GM21515 (cell line): ENCODE measurements at regions not wholly inside any gene's neighbourhood (a gene's known extent, or its start where the extent isn't known, plus 50 kb on each side); places are given as distances from the start of the nearest gene placed in this dataset.

ENCODE experiments used
- ATAC-seq: cut with Tn5 transposase; IDR thresholded peaks from one replicate; pipeline ENCODE4 v1.9.1; 2021; ENCODE audit not compliant: unreplicated experiment

- no peak for ATAC-seq
Measured at GRCh38 chr4:111821342-111821741, 323.9 kb upstream of the FAM241A start.

- no peak for ATAC-seq
Measured at GRCh38 chr4:111836601-111837000, 308.7 kb upstream of the FAM241A start.

GRCh38 chr4:111837761-111838160 lies 307.5 kb upstream of the FAM241A start:
- ATAC-seq: no peak

DNA sequence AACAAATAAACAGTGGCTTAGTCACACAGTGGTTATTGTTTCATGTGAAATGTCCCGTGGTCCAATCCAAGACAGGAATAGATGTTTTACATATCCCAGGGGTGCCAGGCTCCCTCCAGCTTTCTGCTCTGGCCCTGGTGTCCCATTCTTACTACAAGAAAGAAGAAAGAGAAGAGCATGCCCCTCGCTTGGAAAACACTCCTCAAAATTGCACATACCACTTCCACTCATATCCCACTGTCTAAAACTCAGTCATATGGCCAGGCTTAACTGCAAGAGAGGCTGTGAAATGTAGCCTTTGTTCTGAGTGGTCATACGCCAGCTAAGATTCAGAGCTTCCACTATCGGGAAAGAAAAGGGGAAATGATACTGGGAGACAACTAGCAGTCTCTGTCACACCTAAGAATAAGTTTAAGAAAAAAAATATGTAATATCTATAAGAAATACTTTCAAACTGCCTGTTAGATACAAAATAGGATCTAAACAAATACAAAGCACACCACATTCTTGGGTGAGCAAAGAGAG lies 306.8 kb upstream of the FAM241A start:
- peak; percentile 70 for ATAC-seq

DNA sequence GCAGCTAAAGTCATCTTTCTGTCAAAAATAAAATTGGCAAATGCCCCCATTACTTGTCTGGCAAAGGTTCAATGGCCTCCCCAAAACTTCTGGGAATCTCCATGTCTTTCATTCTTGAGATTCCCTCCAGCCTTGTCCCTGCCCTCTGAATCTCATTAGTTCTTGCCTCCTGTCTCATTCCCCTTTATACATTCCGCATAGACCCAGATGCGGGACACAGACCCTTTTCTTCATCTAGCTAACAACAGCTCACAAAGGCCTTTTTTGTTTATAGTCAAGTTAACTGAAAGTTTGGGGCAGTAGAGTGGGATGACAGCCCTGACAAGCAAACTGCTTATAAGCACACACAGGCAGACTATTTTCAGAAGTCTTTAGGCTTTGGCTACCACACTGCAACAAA lies 306.1 kb upstream of the FAM241A start:
- no peak for ATAC-seq

GRCh38 chr4:111842336-111842735 lies 302.9 kb upstream of the FAM241A start:
- no peak for ATAC-seq

DNA sequence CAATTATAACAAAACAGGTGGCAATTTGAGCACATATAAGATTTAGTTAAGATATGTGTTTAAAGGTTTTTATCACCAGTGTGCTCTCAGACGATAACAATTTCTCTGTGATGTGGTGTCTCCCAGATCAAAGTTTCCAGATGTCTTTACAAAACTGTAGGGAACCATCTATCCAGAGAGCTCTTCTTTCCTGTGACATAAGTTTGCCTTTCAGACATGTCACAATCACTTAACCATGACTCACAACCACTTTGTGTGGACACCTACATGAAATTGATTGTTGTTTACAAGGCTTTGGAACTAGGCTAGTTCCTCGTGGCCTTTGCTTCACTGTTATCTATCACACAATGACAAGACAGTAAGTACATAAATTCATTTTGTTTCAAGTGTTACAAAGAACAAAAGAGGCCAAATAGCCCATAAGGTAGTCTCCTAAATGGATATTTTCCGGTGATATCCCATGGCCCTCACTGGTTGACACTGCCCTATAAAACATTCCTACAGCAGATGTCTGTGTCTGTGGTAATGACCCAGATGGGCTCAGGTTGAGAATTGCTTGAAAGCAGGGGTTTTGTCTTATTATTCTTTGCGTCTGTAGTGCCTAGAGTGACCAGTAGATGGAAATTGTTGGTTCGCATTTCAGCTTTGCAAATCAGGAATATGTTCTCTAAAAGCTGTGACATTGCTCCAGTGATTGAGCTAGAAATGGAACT lies 297.8 kb upstream of the FAM241A start:
- ATAC-seq: no peak

DNA sequence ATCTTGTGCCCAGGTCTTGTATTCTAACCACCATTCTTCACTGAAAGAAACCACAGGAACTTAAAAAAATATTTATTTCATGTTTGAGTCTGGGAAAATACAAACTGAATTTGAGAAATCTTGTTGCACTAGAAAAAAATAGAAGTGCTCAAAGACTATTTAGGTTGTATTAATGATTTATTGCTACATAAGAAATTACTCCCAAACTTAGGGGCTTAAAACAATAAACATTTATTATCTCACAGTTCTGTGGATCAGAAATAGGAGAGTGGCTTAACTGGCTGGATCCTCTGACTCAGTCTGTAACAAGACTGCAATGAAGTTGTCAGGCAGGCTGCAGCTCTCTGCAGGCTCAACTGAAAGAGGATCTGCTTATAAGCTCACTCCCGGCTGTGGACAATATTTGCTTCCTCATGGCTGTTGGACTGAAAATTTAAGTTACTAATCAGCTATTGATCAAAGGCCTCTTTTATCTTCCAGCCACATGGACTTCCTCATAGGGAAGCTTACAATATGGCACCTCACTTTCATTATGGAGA lies 295.4 kb upstream of the FAM241A start:
- no peak for ATAC-seq

- peak; percentile 84 for ATAC-seq
Measured at GRCh38 chr4:111854494-111855087, 290.7 kb upstream of the FAM241A start.

GRCh38 chr4:111855308-111855707 lies 289.9 kb upstream of the FAM241A start:
- no peak for ATAC-seq

- no peak for ATAC-seq
Measured at GRCh38 chr4:111864066-111864465, 281.2 kb upstream of the FAM241A start.

- no peak for ATAC-seq
Measured at GRCh38 chr4:111869339-111869738, 275.9 kb upstream of the FAM241A start.

DNA sequence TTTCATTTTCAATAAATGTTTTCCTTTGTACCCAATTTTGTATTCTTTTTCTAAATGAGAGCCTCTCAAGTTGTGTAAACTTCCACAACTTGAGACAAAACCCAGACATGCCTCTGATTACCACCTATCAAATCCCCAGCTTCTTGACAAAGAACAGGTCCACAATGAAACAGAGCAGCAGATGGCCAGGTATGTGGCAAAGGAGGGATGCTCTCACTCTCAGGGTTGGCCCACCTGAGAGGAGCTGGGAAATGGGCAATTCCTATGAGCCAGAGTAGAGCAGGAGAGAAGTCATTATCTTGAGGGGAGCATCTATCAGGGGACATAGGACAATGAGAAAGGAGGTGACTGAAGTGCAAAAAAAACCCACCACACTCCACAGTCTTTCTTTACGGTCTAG lies 273.5 kb upstream of the FAM241A start:
- ATAC-seq: no peak

DNA sequence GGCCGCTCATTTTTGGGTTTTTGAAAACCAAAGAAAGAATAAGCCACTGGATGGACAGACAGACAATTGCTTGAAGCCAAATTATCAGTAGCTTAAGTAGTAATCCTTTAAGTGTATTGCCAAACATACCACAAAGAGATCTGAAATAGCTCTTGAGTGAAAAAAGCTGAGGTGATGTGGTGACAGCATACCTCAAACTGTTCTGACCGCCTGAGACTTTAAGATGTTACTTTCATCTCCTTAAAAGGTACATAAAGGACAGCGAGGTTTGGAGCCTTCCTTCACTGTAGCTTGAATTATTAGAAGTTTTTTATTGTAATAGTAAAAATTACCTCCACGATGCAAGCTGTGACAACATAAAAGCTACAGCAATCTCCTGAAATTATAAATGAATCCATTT lies 271.5 kb upstream of the FAM241A start:
- no peak for ATAC-seq

GRCh38 chr4:111879539-111879938 lies 265.7 kb upstream of the FAM241A start:
- no peak for ATAC-seq

DNA sequence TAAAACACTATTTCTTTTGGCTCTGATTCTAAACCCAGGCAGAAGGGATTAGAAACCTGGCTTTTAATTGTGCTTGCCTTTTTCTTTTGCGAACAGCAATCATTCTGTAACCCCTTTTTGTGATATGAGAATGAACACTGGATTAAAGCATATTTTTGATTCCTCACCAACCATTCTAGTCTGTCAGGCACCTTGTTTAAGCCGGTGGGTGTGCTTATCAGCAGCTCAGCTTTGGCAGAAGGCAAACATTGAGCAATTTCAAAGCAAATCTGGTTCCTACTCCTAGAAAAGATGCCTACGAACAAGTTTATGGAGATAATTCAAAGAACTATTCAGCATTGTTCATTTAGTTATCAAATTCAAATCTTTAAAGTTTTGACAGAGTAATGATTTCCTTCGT lies 265.1 kb upstream of the FAM241A start:
- no peak for ATAC-seq

DNA sequence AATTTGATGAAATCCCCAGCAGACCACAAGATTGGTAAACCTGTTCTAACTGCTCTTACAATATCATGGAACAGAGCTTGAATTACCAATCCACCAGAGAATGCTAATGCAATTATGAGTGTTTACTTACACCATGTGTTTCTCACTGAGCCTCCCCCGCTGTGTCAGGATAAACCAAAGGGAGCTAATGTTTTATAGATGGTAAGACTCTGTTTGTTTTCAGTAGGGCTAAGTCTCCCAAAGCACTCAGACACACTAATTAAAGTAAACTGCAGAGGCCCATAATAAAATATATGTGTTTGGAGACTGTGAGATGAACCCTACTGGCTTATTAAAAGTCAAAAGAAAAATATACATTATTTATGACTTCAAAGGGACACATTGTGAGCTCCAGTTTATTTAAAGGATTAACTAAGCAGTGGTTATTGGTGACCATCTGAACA lies 261.7 kb upstream of the FAM241A start:
- ATAC-seq: no peak

- no peak for ATAC-seq
Measured at GRCh38 chr4:111890412-111890811, 254.8 kb upstream of the FAM241A start.

DNA sequence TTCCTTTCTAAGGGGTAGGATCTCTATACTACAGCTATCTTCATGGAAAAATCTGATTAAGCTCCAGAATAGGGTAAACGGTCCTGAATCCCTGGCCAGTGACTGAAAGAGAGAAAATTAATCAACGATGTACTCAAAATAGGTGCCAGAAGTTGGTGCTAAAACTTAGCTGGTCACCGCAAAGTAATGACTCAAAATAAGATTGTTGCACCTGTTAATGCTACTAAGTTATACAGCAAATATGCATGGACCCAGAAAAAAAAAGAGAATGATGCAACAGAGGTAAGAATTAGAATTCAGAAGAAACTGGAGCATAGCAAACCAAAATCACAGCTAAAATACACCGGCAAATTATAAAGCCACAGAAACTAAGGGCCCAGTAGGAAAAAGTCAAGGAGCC lies 239.7 kb upstream of the FAM241A start:
- peak; percentile 63 for ATAC-seq

- no peak for ATAC-seq
Measured at GRCh38 chr4:111919639-111920038, 225.6 kb upstream of the FAM241A start.

DNA sequence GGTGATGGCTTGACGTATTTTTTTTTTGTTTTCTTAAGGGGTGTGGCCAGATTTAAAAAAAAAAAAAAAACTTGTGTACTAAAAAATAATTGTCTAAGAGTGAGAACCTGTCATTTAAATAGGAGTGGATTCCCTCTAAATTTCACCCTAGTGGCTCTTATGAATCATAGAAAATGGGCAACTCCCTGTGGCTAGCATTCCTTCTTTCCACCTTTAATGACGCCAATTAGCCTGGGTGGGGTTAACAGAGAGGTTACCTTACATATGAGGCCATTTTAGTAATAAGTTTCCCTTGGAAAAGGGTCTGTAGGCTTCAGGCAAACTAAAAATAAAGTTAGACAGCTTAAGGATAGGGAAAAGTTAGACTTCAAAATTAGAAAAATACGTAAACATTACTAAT lies 223.5 kb upstream of the FAM241A start:
- ATAC-seq: no peak

- no peak for ATAC-seq
Measured at GRCh38 chr4:111923786-111924185, 221.5 kb upstream of the FAM241A start.
